ENCODE measurements at regions not wholly inside any gene's neighbourhood (a gene's known extent, or its start where the extent isn't known, plus 50 kb on each side); places are given as distances from the start of the nearest gene placed in this dataset.

DNA sequence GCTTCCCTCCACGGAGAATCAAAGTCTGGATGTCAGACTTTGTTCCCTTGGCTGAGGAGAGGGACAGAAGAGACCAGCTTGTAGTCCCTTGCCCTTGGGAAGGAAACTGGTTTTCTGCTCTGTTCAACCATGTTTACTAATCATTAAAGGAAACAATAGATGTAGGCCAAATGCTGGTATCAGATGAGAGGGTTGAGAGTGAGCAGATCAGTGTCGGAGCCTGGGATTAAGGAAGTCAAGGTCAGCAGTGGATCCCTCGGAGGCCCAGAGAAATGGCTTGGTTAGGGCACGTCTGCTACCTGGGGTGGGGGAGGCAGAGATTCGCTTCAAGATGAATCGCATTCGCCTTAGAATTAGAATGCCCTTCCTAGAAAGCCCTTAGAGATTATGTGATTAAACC is 109.1 kb downstream of the MYCN start:
- TF ChIP-seq, protein P1, sequence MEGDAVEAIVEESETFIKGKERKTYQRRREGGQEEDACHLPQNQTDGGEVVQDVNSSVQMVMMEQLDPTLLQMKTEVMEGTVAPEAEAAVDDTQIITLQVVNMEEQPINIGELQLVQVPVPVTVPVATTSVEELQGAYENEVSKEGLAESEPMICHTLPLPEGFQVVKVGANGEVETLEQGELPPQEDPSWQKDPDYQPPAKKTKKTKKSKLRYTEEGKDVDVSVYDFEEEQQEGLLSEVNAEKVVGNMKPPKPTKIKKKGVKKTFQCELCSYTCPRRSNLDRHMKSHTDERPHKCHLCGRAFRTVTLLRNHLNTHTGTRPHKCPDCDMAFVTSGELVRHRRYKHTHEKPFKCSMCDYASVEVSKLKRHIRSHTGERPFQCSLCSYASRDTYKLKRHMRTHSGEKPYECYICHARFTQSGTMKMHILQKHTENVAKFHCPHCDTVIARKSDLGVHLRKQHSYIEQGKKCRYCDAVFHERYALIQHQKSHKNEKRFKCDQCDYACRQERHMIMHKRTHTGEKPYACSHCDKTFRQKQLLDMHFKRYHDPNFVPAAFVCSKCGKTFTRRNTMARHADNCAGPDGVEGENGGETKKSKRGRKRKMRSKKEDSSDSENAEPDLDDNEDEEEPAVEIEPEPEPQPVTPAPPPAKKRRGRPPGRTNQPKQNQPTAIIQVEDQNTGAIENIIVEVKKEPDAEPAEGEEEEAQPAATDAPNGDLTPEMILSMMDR (conservative IDR thresholded peaks at IDR 0.05): no peak
- Mint-ChIP-seq H3K27ac (no peak overlapping the region), H3K4me3 (no peak overlapping the region), H3K9me3 (no peaks in the 10 kb centered on the region), H3K4me1 (peaks cover 26 to 30% of the 10 kb centered on the region in 2 experiments), H3K36me3 (ENCODE audit: insufficient read depth in 1 of 3, low read depth in 3 of 3) (no peaks in the 10 kb centered on the region; a peak in 1 of 7 replicates), H3K27me3 (ENCODE audit: low read depth) (peaks cover 2% of the 10 kb centered on the region; the same call in 1 of the 2 replicates)
- no peak overlapping the region for H2AFZ ChIP-seq (ENCODE audit: low read length)
- no peaks in the 10 kb centered on the region for H3K9me3 ChIP-seq (ENCODE audit: control insufficient read depth, low read depth, low read length)
- no peak overlapping the region for H2BK15ac ChIP-seq (ENCODE audit: low read depth, low read length)
- no peak overlapping the region for H2BK20ac ChIP-seq (ENCODE audit: low read depth, low read length, poor library complexity, severe bottlenecking)
- H3K4ac ChIP-seq (ENCODE audit: low read depth, low read length): no peak overlapping the region
- no peak overlapping the region for H3K56ac ChIP-seq (ENCODE audit: insufficient read length, low read depth, low read length)
- H4K91ac ChIP-seq (ENCODE audit: insufficient read length, low read depth, low read length): no peak overlapping the region
- no peak overlapping the region for H2BK5ac ChIP-seq (ENCODE audit: insufficient read length, low read length)
- no peak overlapping the region for H2AK5ac ChIP-seq (ENCODE audit: insufficient read length, low read length)
- no peaks in the 10 kb centered on the region for H3K27me3 ChIP-seq (ENCODE audit: insufficient read depth, low read length)
- no peak overlapping the region for H3K27ac ChIP-seq (ENCODE audit: insufficient read length, low read depth, low read length)
- no peak overlapping the region for H2BK120ac ChIP-seq (ENCODE audit: low read depth, low read length, poor library complexity, severe bottlenecking)
- no peak overlapping the region for H4K5ac ChIP-seq (ENCODE audit: insufficient read length, low read depth, low read length)
- H2BK12ac ChIP-seq (ENCODE audit: insufficient read length, low read depth, low read length): no peak overlapping the region
- no peak overlapping the region for H3K14ac ChIP-seq (ENCODE audit: insufficient read depth, low read length)
- no CpG with 5 or more reads among the region's 7 CpGs for WGBS (ENCODE audit: extremely low coverage, insufficient read length, low lambda C conversion rate)
- no peak overlapping the region for H3K9ac ChIP-seq (ENCODE audit: extremely low read depth, insufficient read length, low read length)
- no peak overlapping the region for H3K18ac ChIP-seq (ENCODE audit: insufficient read length, low read depth, low read length)
- peaks cover 3% of the 10 kb centered on the region; the same call in 1 of the 2 replicates for H3K4me1 ChIP-seq (ENCODE audit: insufficient read depth, low read length)
- H3K4me2 ChIP-seq (ENCODE audit: insufficient read depth, insufficient read length, low read length): no peak overlapping the region
- H3K23me2 ChIP-seq (ENCODE audit: insufficient read length, low read depth, low read length, poor library complexity, severe bottlenecking): no peaks in the 10 kb centered on the region
- no peaks in the 10 kb centered on the region for H3K79me2 ChIP-seq (ENCODE audit: insufficient read depth, low read length)
- no peaks in the 10 kb centered on the region for H4K20me1 ChIP-seq (ENCODE audit: control insufficient read depth, insufficient read depth, insufficient read length)
- H3K79me1 ChIP-seq (ENCODE audit: insufficient read depth, low read depth, low read length, poor library complexity, severe bottlenecking): no peaks in the 10 kb centered on the region
- H3T11ph ChIP-seq (ENCODE audit: low read length): no peak overlapping the region
- no peak overlapping the region for H3K23ac ChIP-seq (ENCODE audit: insufficient read length, low read depth, low read length)
- DNase-seq: no peak
- no peak overlapping the region for H4K8ac ChIP-seq (replicated peaks; ENCODE audit: insufficient read length, low read depth, low read length)

All from H9 (cell line).